Testis (tissue), 2 donors: ENCODE measurements at regions not wholly inside any gene's neighbourhood (a gene's known extent, or its start where the extent isn't known, plus 50 kb on each side); places are given as distances from the start of the nearest gene placed in this dataset.

ENCODE experiments used
- POLR2A ChIP-seq: fragments of 450-650 bp; IDR thresholded peaks from one replicate; pipeline ENCODE4 v1.6.1; 2017; ENCODE audit warnings: antibody characterized with exemption, mild to moderate bottlenecking, moderate library complexity
- TF ChIP-seq, protein P1 (sequence below), 3 experiments: fragments of 450-650 bp in 2 of 3; fragments of 200-600 bp in 1 of 3; sonication (generic) in 1 of 3; IDR thresholded peaks; one replicate each; pipeline ENCODE4 v1.5.1; 2016 to 2019; ENCODE audit warnings: antibody characterized with exemption in 3 of 3, mild to moderate bottlenecking in 2 of 3, moderate library complexity in 1 of 3

DNA sequence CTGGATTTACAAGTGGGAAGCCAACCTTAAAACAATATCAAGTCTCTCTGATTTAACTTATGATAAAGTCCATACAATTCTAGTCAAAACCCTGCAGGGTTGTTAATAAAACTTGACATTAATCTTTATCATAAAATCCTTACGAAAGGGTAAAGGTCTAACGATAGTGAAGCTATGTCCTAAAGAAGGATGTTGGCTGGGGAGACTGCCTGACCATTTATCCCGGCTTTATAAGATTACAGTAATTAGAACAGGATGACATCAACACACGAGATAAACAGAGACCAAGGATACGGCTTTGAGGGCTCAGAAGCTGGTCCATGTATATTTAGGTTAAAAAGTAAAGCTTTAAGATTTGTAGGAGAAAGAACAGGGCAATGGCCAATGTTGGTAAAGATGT is 189.0 kb upstream of the COPS8 start:
- TF ChIP-seq, protein P1, sequence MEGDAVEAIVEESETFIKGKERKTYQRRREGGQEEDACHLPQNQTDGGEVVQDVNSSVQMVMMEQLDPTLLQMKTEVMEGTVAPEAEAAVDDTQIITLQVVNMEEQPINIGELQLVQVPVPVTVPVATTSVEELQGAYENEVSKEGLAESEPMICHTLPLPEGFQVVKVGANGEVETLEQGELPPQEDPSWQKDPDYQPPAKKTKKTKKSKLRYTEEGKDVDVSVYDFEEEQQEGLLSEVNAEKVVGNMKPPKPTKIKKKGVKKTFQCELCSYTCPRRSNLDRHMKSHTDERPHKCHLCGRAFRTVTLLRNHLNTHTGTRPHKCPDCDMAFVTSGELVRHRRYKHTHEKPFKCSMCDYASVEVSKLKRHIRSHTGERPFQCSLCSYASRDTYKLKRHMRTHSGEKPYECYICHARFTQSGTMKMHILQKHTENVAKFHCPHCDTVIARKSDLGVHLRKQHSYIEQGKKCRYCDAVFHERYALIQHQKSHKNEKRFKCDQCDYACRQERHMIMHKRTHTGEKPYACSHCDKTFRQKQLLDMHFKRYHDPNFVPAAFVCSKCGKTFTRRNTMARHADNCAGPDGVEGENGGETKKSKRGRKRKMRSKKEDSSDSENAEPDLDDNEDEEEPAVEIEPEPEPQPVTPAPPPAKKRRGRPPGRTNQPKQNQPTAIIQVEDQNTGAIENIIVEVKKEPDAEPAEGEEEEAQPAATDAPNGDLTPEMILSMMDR (IDR thresholded peaks at IDR 0.05) = no peak
- TF ChIP-seq POLR2A = no peak
